ENCODE measurements at regions not wholly inside any gene's neighbourhood (a gene's known extent, or its start where the extent isn't known, plus 50 kb on each side); places are given as distances from the start of the nearest gene placed in this dataset.

- no peaks in the 10 kb centered on the region for H3K36me3 ChIP-seq (ENCODE audit: low read length)
- no peaks in the 10 kb centered on the region for H3K27me3 ChIP-seq (ENCODE audit: low read length)
- H3K9ac ChIP-seq (ENCODE audit: low read length), result no peak overlapping the region
- no peaks in the 10 kb centered on the region for H3K9me2 ChIP-seq (replicated peaks; ENCODE audit: insufficient read depth, low read length)
- H3K4me3 ChIP-seq (ENCODE audit: insufficient read depth, low read length, poor library complexity, severe bottlenecking), result no peak overlapping the region
- no peak overlapping the region for H3K4me2 ChIP-seq (ENCODE audit: low read depth, low read length, poor library complexity, severe bottlenecking)
- no peak overlapping the region for H2AFZ ChIP-seq (ENCODE audit: low read depth, low read length, severe bottlenecking)
- H3K9me3 ChIP-seq (ENCODE audit: insufficient read depth, low read length), result no peaks in the 10 kb centered on the region
- H3K79me2 ChIP-seq (ENCODE audit: insufficient read depth, low read length), result no peaks in the 10 kb centered on the region
- no peaks in the 10 kb centered on the region for H3F3A ChIP-seq (ENCODE audit: insufficient read depth)
- no peaks in the 10 kb centered on the region for H4K20me1 ChIP-seq (ENCODE audit: low read depth, low read length)
- TF ChIP-seq EZH2phosphoT487 (conservative IDR thresholded peaks at IDR 0.05; ENCODE audit: low read length), result no peak
- no peak for TF ChIP-seq CTCF (IDR thresholded peaks at IDR 0.05; ENCODE audit: insufficient read depth, low read length, poor library complexity, severe bottlenecking)
- no peak overlapping the region for H3K27ac ChIP-seq (ENCODE audit: low read depth, low read length)
Observed at GRCh38 chr2:22076454-22076853, 952.7 kb downstream of the TDRD15 start.

DNA sequence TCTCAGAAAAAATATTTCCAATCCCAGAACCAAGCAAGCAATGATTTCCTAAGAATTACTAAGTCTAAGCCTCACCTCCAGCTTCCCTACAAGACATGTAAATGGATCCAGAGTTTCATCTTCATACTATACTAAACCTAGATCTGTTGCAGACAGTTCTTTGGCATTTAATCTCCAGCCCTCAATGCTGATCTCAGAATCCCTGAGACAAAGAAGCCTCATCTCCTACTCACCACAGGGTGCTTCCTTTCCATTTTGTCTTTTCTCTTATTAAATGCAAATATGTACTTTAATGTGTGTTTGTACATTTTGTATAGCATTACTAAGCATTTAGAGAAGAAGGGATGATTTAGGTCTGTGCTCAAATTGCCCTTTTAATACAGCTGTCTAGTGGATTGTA is 954.9 kb downstream of the TDRD15 start:
- H2AFZ ChIP-seq (ENCODE audit: low read depth, low read length, severe bottlenecking), result no peak overlapping the region

GRCh38 chr2:22079583-22079982 is 955.8 kb downstream of the TDRD15 start:
- Histone ChIP-seq H3K4me2 (ENCODE audit: low read depth, low read length, poor library complexity, severe bottlenecking) (no peak overlapping the region), H4K20me1 (ENCODE audit: low read depth, low read length) (no peaks in the 10 kb centered on the region), H3K27ac (ENCODE audit: low read depth, low read length) (no peak overlapping the region), H3F3A (ENCODE audit: insufficient read depth) (no peaks in the 10 kb centered on the region), H3K9me3 (ENCODE audit: insufficient read depth, low read length) (no peaks in the 10 kb centered on the region), H2AFZ (ENCODE audit: low read depth, low read length, severe bottlenecking) (no peak overlapping the region), H3K27me3 (ENCODE audit: low read length) (no peaks in the 10 kb centered on the region), H3K4me3 (ENCODE audit: insufficient read depth, low read length, poor library complexity, severe bottlenecking) (no peak overlapping the region), H3K79me2 (ENCODE audit: insufficient read depth, low read length) (no peaks in the 10 kb centered on the region), H3K9ac (ENCODE audit: low read length) (no peak overlapping the region), H3K9me2 (replicated peaks; ENCODE audit: insufficient read depth, low read length) (no peaks in the 10 kb centered on the region), H3K36me3 (ENCODE audit: low read length) (no peaks in the 10 kb centered on the region)
- TF ChIP-seq CTCF (IDR thresholded peaks at IDR 0.05; ENCODE audit: insufficient read depth, low read length, poor library complexity, severe bottlenecking) (no peak), EZH2phosphoT487 (conservative IDR thresholded peaks at IDR 0.05; ENCODE audit: low read length) (no peak)

More for the DNA sequence above, 954.9 kb downstream of the TDRD15 start:
- H3K9me2 ChIP-seq (replicated peaks; ENCODE audit: insufficient read depth, low read length), result no peaks in the 10 kb centered on the region
- no peak overlapping the region for H3K4me3 ChIP-seq (ENCODE audit: insufficient read depth, low read length, poor library complexity, severe bottlenecking)
- no peak overlapping the region for H3K9ac ChIP-seq (ENCODE audit: low read length)
- no peaks in the 10 kb centered on the region for H3K9me3 ChIP-seq (ENCODE audit: insufficient read depth, low read length)
- no peak overlapping the region for H3K4me2 ChIP-seq (ENCODE audit: low read depth, low read length, poor library complexity, severe bottlenecking)
- H3K79me2 ChIP-seq (ENCODE audit: insufficient read depth, low read length), result no peaks in the 10 kb centered on the region
- no peaks in the 10 kb centered on the region for H3K36me3 ChIP-seq (ENCODE audit: low read length)
- TF ChIP-seq CTCF (IDR thresholded peaks at IDR 0.05; ENCODE audit: insufficient read depth, low read length, poor library complexity, severe bottlenecking) (no peak), EZH2phosphoT487 (conservative IDR thresholded peaks at IDR 0.05; ENCODE audit: low read length) (no peak)
- no peak overlapping the region for H3K27ac ChIP-seq (ENCODE audit: low read depth, low read length)
- no peaks in the 10 kb centered on the region for H3K27me3 ChIP-seq (ENCODE audit: low read length)
- H4K20me1 ChIP-seq (ENCODE audit: low read depth, low read length), result no peaks in the 10 kb centered on the region
- H3F3A ChIP-seq (ENCODE audit: insufficient read depth), result no peaks in the 10 kb centered on the region
